GM18519 (cell line): ENCODE measurements at regions not wholly inside any gene's neighbourhood (a gene's known extent, or its start where the extent isn't known, plus 50 kb on each side); places are given as distances from the start of the nearest gene placed in this dataset.
"Not testable (repeated sequence)": the region's sequence is repeated elsewhere in the genome, so short reads cannot be mapped to it uniquely, and the experiment has no call there.

Source experiments
- ATAC-seq: cut with Tn5 transposase; IDR thresholded peaks from one replicate; pipeline ENCODE4 v1.9.1; 2021; ENCODE audit warnings: mild to moderate bottlenecking, moderate library complexity; ENCODE audit not compliant: unreplicated experiment, low FRiP score

GRCh38 chr14:35952584-35952983 is 126.4 kb downstream of the BRMS1L start:
- no peak for ATAC-seq

- no peak for ATAC-seq
These were observed 123.9 kb downstream of the BRMS1L start for GRCh38 chr14:35949920-35950513.

GRCh38 chr14:35947983-35948382 is 121.8 kb downstream of the BRMS1L start:
- not testable (repeated sequence) for ATAC-seq

- no peak for ATAC-seq
These were observed 118.7 kb downstream of the BRMS1L start for GRCh38 chr14:35944847-35945246.

GRCh38 chr14:35940291-35940690 is 114.2 kb downstream of the BRMS1L start:
- ATAC-seq = peak; percentile 90

GRCh38 chr14:35938770-35939169 is 112.6 kb downstream of the BRMS1L start:
- no peak for ATAC-seq

- ATAC-seq = peak; percentile 75
These were observed 108.4 kb downstream of the BRMS1L start for GRCh38 chr14:35934499-35934898.

GRCh38 chr14:35932659-35933159 is 106.6 kb downstream of the BRMS1L start:
- ATAC-seq = no peak

GRCh38 chr14:35932136-35932535 is 106.0 kb downstream of the BRMS1L start:
- no peak for ATAC-seq

GRCh38 chr14:35931346-35931745 is 105.2 kb downstream of the BRMS1L start:
- ATAC-seq = no peak

GRCh38 chr14:35929186-35929585 is 103.0 kb downstream of the BRMS1L start:
- no peak for ATAC-seq

GRCh38 chr14:35927727-35928126 is 101.6 kb downstream of the BRMS1L start:
- no peak for ATAC-seq

- no peak for ATAC-seq
These were observed 99.2 kb downstream of the BRMS1L start for GRCh38 chr14:35925319-35925718.

- ATAC-seq = not testable (repeated sequence)
These were observed 96.5 kb downstream of the BRMS1L start for GRCh38 chr14:35922590-35922989.

GRCh38 chr14:35921745-35922144 is 95.6 kb downstream of the BRMS1L start:
- no peak for ATAC-seq
